Astrocyte (in vitro differentiated cells and primary cell): ENCODE measurements at regions not wholly inside any gene's neighbourhood (a gene's known extent, or its start where the extent isn't known, plus 50 kb on each side); places are given as distances from the start of the nearest gene placed in this dataset.

Source experiments
- CTCF ChIP-seq: IDR thresholded peaks from 2 replicates; pipeline ENCODE4 v1.5.1; 2011; ENCODE audit warnings: low read depth, mild to moderate bottlenecking, inconsistent platforms, low read length, moderate library complexity; ENCODE audit not compliant: insufficient read depth
- EZH2 ChIP-seq: IDR thresholded peaks from 2 replicates; pipeline ENCODE4 v1.6.1; 2012; ENCODE audit warnings: mild to moderate bottlenecking, low read length, inconsistent platforms; ENCODE audit not compliant: insufficient read depth

GRCh38 chr6:145532361-145532760 lies 203.0 kb downstream of the EPM2A start:
- TF ChIP-seq EZH2, result no peak
- TF ChIP-seq CTCF, result no peak
